Esophagus muscularis mucosa (tissue), 4 donors: ENCODE measurements at regions not wholly inside any gene's neighbourhood (a gene's known extent, or its start where the extent isn't known, plus 50 kb on each side); places are given as distances from the start of the nearest gene placed in this dataset.

Experiments
- DNase-seq: peaks from one replicate; pipeline ENCODE4 v3.0.0-alpha.2; 2017; ENCODE audit errors: extremely low spot score
- H3K27ac ChIP-seq, 4 donors: fragments of 200-600 bp; sonication (generic); replicated peaks in 1 of 4; 1 replicate in 3 of 4; 2 replicates in 1 of 4; pipeline ENCODE4 v1.5.1; 2016 to 2019; ENCODE audit warnings: mild to moderate bottlenecking in 1 of 4
- H3K27me3 ChIP-seq, 4 donors: fragments of 200-600 bp; sonication (generic); one replicate each; pipeline versions ENCODE4 v1.5.1 to v1.6.0; 2016 to 2019
- H3K36me3 ChIP-seq, 4 donors: fragments of 200-600 bp; sonication (generic); one replicate each; pipeline ENCODE4 v1.5.1; 2016 to 2019
- H3K4me1 ChIP-seq, 4 donors: fragments of 200-600 bp; sonication (generic); one replicate each; pipeline ENCODE4 v1.5.1; 2016 to 2019
- H3K4me3 ChIP-seq, 4 donors: fragments of 200-600 bp; sonication (generic); 1 replicate in 2 of 4; 2 replicates in 2 of 4; pipeline ENCODE4 v1.5.1; 2016 to 2019; ENCODE audit warnings: mild to moderate bottlenecking in 4 of 4, moderate library complexity in 1 of 4
- H3K9me3 ChIP-seq, 4 donors: fragments of 200-600 bp; sonication (generic); 1 replicate in 3 of 4; 2 replicates in 1 of 4; pipeline ENCODE4 v1.5.1; 2016 to 2019
- EP300 ChIP-seq: sonication (generic); formaldehyde crosslinking; IDR thresholded peaks from one replicate; pipeline ENCODE4 v1.6.1; 2017; ENCODE audit warnings: antibody characterized with exemption
- POLR2A ChIP-seq: fragments of 450-650 bp; IDR thresholded peaks from one replicate; pipeline ENCODE4 v1.6.1; 2017; ENCODE audit warnings: antibody characterized with exemption, moderate library complexity, mild to moderate bottlenecking, low read depth
- POLR2AphosphoS5 ChIP-seq, 2 donors: sonication (generic); formaldehyde crosslinking; IDR thresholded peaks; one replicate each; pipeline ENCODE4 v1.6.1; 2017; ENCODE audit warnings: antibody characterized with exemption in 2 of 2
- WGBS: methylation state at CpG from one replicate; pipeline ENCODE4 v1.1.5; 2018; 5-methylcytosine and 5-hydroxymethylcytosine counted together
- intact Hi-C: fragments of 100-400 bp; cut with DNase I; formaldehyde crosslinking; loops from one replicate; pipeline ENCODE4 v1.15.1; 2023
- TF ChIP-seq, protein P1 (sequence below), 3 experiments: fragments of 200-600 bp in 2 of 3; fragments of 450-650 bp in 1 of 3; sonication (generic) in 2 of 3; IDR thresholded peaks; one replicate each; pipeline ENCODE4 v1.5.1; 2017 to 2019; ENCODE audit warnings: antibody characterized with exemption in 3 of 3, mild to moderate bottlenecking in 2 of 3, moderate library complexity in 1 of 3

DNA sequence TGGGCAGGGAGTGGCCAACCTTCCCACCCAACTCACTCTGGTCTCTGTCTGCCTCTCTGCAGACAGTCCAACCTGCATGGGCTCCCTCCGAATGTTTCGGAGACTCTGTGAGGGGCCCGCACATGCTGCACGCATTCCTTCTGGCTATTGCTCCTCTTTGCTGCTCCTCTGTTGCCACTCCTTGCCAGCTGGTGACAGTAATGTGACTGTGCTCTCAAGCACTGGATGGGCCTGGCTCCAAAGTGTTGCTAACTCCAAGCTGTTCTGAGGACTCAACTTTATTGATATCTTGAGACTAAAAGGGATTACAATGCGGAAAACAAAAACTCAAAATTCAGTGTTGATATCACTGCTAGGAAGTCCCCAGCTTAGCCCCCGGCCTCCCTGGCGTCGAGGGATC lies 105.4 kb upstream of the KIF5B start:
- 94% methylated on average over 8 of the region's 8 CpGs for WGBS
- TF ChIP-seq POLR2A (no peak), EP300 (no peak), POLR2AphosphoS5 (IDR thresholded peaks at IDR 0.05) (no peak)
- TF ChIP-seq, protein P1, sequence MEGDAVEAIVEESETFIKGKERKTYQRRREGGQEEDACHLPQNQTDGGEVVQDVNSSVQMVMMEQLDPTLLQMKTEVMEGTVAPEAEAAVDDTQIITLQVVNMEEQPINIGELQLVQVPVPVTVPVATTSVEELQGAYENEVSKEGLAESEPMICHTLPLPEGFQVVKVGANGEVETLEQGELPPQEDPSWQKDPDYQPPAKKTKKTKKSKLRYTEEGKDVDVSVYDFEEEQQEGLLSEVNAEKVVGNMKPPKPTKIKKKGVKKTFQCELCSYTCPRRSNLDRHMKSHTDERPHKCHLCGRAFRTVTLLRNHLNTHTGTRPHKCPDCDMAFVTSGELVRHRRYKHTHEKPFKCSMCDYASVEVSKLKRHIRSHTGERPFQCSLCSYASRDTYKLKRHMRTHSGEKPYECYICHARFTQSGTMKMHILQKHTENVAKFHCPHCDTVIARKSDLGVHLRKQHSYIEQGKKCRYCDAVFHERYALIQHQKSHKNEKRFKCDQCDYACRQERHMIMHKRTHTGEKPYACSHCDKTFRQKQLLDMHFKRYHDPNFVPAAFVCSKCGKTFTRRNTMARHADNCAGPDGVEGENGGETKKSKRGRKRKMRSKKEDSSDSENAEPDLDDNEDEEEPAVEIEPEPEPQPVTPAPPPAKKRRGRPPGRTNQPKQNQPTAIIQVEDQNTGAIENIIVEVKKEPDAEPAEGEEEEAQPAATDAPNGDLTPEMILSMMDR (IDR thresholded peaks at IDR 0.05): no peak
- H3K36me3 ChIP-seq: no peaks in the 10 kb centered on the region
- no peak for DNase-seq
- H3K9me3 ChIP-seq: no peaks in the 10 kb centered on the region
- H3K27me3 ChIP-seq: no peaks in the 10 kb centered on the region
- H3K4me1 ChIP-seq: no peaks in the 10 kb centered on the region
- intact Hi-C loops: no loop called here
- no peak overlapping the region for H3K27ac ChIP-seq
- H3K4me3 ChIP-seq: no peak overlapping the region

DNA sequence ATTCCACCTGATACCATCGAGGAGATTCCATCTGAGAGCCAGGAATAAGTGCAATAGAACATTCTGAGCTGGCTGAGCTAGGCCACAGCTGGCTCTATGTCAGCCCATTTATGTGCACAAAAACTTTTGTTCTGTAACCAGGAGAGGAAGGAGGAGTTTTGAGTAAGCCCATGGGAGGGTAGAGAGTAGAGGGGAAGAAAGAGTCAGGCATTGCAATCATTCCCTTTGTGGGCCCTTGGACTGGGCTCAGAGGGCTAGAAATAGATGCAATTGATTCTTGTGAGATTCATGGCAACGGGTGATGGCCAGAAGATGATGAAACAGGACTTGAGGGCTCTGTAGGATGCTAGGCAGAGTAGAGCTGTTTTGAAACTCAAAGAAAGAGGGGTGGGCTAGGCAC lies 104.6 kb upstream of the KIF5B start:
- H3K4me1 ChIP-seq: no peaks in the 10 kb centered on the region
- TF ChIP-seq POLR2A: no peak
- no peak for TF ChIP-seq POLR2AphosphoS5 (IDR thresholded peaks at IDR 0.05)
- TF ChIP-seq, protein P1 (IDR thresholded peaks at IDR 0.05): no peak
- no peak for TF ChIP-seq EP300
- DNase-seq: no peak
- H3K27me3 ChIP-seq: no peaks in the 10 kb centered on the region
- H3K4me3 ChIP-seq: no peak overlapping the region
- no peak overlapping the region for H3K27ac ChIP-seq
- H3K36me3 ChIP-seq: no peaks in the 10 kb centered on the region
- WGBS: 84% methylated on average over 2 of the region's 2 CpGs
- intact Hi-C loops: no loop called here
- H3K9me3 ChIP-seq: no peaks in the 10 kb centered on the region

DNA sequence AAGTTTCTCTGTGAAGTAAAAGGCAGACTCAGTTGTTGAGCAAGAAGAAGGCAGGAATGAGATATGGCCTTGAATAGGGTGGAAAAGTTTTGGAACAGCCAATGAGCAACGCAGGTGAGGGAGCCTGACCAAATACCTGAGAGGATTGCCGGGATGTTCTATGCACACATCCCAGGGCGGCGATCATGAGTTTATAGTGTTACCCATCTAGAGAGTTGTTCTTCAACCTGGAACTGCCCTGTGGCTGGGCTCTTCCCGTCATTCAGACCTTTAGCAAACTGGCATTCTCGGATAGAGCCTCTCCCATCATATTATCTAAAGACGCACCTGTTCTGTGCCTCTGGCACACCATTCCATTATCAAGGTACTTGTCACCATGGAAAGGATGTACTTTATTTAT lies 103.0 kb upstream of the KIF5B start:
- 91% methylated on average over 7 of the region's 7 CpGs for WGBS

DNA sequence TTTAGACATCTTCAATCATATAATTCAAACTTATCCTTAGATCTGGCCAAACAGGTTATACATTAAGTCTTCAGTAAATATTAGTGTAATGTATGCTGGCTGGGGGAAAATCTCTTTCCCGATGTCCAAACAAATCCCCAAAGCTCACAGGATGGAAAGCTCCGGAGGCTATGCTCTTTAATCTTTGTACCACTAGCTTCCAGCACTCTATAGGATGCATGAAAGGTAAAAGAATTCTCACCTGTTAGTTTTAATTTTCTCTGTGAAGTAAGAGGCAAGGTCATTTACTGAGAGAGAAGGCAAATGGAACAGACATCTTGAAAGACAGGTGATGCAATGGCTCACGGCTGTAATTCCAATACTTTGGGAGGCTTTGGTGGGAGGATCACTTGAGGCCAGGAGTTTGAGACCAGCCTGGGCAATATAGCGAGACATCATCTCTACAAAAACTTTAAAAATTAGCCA lies 99.8 kb upstream of the KIF5B start:
- 98% methylated on average over 4 of the region's 4 CpGs for WGBS
- Histone ChIP-seq H3K27ac (no peak overlapping the region), H3K4me3 (no peak overlapping the region), H3K36me3 (no peaks in the 10 kb centered on the region), H3K27me3 (no peaks in the 10 kb centered on the region), H3K4me1 (no peaks in the 10 kb centered on the region), H3K9me3 (peaks cover 0 to 19% (median 5%) of the 10 kb centered on the region in 4 donors)
- intact Hi-C loops: no loop called here
- TF ChIP-seq EP300 (no peak), POLR2AphosphoS5 (IDR thresholded peaks at IDR 0.05) (no peak), POLR2A (no peak)
- TF ChIP-seq, protein P1 (IDR thresholded peaks at IDR 0.05): no peak
- no peak for DNase-seq

More for the DNA sequence above, 103.0 kb upstream of the KIF5B start:
- H3K4me1 ChIP-seq: no peaks in the 10 kb centered on the region
- TF ChIP-seq, protein P1 (IDR thresholded peaks at IDR 0.05): no peak
- TF ChIP-seq POLR2AphosphoS5 (IDR thresholded peaks at IDR 0.05): no peak
- no peak for TF ChIP-seq EP300
- TF ChIP-seq POLR2A: no peak
- no peaks in the 10 kb centered on the region for H3K27me3 ChIP-seq
- H3K4me3 ChIP-seq: no peak overlapping the region
- no peak for DNase-seq
- intact Hi-C loops: no loop called here
- H3K9me3 ChIP-seq: peaks cover 0 to 6% (median 0%) of the 10 kb centered on the region in 4 donors
- no peaks in the 10 kb centered on the region for H3K36me3 ChIP-seq
- H3K27ac ChIP-seq: no peak overlapping the region

DNA sequence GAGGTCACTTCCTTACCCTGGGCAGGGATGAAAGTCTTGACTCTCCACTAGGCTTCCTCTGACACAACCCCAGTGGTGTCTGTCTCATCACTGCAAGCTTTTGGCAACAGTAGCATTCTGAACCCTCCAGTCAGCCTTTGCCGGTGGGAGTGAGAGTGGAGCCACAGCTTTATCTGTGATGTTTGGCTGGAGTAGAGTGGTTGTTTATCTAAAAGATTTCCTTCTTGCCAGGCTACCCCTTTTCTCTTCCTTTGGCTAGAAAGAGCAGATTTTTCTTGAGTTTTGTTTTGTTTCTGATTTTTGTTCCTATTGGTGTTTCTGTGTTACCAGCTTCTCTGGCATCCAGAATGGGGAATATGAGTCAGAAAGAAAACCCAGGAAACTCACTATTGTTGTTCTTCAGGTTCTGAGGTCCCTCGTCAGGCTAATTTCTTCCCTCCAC lies 98.9 kb upstream of the KIF5B start:
- 66% methylated on average over 2 of the region's 2 CpGs for WGBS
- intact Hi-C loops: no loop called here

More for the DNA sequence above, 98.9 kb upstream of the KIF5B start:
- Histone ChIP-seq H3K36me3 (no peaks in the 10 kb centered on the region), H3K4me1 (peaks cover 0 to 3% (median under 1%) of the 10 kb centered on the region in 4 donors), H3K9me3 (peaks cover 0 to 19% (median 5%) of the 10 kb centered on the region in 4 donors), H3K4me3 (no peak overlapping the region), H3K27me3 (no peaks in the 10 kb centered on the region), H3K27ac (no peak overlapping the region)
- DNase-seq: no peak
- TF ChIP-seq EP300 (no peak), POLR2A (no peak), POLR2AphosphoS5 (IDR thresholded peaks at IDR 0.05) (no peak)
- TF ChIP-seq, protein P1 (IDR thresholded peaks at IDR 0.05): no peak
